Adrenal gland (tissue), 5 donors: ENCODE measurements at regions not wholly inside any gene's neighbourhood (a gene's known extent, or its start where the extent isn't known, plus 50 kb on each side); places are given as distances from the start of the nearest gene placed in this dataset.

Experiments used
- POLR2A ChIP-seq, 2 donors: fragments of 450-650 bp; IDR thresholded peaks; one replicate each; pipeline ENCODE4 v1.6.1; 2017; ENCODE audit warnings: antibody characterized with exemption in 2 of 2, mild to moderate bottlenecking in 2 of 2, moderate library complexity in 1 of 2
- TF ChIP-seq, protein P1 (sequence below), 6 experiments: fragments of 450-650 bp in 4 of 6; fragments of 200-600 bp in 2 of 6; sonication (generic) in 1 of 6; IDR thresholded peaks; 1 replicate in 5 of 6; 2 replicates in 1 of 6; pipeline versions ENCODE4 v1.5.1 to v1.8.0; 2016 to 2021; ENCODE audit warnings: antibody characterized with exemption in 6 of 6, mild to moderate bottlenecking in 2 of 6, moderate library complexity in 1 of 6
- donor health status: DM: no; HTN: no; CAD: no.

- TF ChIP-seq, protein P1, sequence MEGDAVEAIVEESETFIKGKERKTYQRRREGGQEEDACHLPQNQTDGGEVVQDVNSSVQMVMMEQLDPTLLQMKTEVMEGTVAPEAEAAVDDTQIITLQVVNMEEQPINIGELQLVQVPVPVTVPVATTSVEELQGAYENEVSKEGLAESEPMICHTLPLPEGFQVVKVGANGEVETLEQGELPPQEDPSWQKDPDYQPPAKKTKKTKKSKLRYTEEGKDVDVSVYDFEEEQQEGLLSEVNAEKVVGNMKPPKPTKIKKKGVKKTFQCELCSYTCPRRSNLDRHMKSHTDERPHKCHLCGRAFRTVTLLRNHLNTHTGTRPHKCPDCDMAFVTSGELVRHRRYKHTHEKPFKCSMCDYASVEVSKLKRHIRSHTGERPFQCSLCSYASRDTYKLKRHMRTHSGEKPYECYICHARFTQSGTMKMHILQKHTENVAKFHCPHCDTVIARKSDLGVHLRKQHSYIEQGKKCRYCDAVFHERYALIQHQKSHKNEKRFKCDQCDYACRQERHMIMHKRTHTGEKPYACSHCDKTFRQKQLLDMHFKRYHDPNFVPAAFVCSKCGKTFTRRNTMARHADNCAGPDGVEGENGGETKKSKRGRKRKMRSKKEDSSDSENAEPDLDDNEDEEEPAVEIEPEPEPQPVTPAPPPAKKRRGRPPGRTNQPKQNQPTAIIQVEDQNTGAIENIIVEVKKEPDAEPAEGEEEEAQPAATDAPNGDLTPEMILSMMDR (IDR thresholded peaks at IDR 0.05), result no peak
- TF ChIP-seq POLR2A (IDR thresholded peaks at IDR 0.05), result no peak
Measured at GRCh38 chr5:35557748-35558147, 59.9 kb upstream of the SPEF2 start.
